GM19467 (cell line): ENCODE measurements at regions not wholly inside any gene's neighbourhood (a gene's known extent, or its start where the extent isn't known, plus 50 kb on each side); places are given as distances from the start of the nearest gene placed in this dataset.
"Not testable (repeated sequence)": the region's sequence is repeated elsewhere in the genome, so short reads cannot be mapped to it uniquely, and the experiment has no call there.

Source experiments
- ATAC-seq: cut with Tn5 transposase; IDR thresholded peaks from one replicate; pipeline ENCODE4 v1.9.1; 2021; ENCODE audit warnings: mild to moderate bottlenecking, moderate library complexity; ENCODE audit not compliant: unreplicated experiment

DNA sequence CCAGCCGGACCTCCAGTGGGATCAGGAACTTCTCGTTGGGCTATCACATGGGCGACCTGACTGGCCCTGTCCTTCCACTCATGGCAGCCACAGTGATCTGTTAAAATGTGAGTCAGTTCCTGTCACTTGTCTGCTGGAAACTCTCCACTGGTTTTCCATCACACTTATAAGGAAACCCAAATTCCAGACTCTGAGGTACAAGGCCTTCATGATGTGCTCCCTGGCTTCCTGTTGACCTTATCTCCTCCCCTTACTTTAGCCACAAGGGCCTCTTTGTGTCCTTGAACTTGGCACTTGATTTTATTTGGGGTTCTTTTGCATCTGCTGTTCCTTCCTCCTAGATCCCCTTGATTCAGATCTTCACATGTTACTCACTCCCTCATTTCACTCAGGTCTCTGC lies 96.8 kb downstream of the TENT5C start:
- ATAC-seq, result no peak

- no peak for ATAC-seq
Measured at GRCh38 chr1:117707371-117707770, 101.5 kb downstream of the TENT5C start.

GRCh38 chr1:117708323-117709248 lies 102.7 kb downstream of the TENT5C start:
- ATAC-seq, result no peak

DNA sequence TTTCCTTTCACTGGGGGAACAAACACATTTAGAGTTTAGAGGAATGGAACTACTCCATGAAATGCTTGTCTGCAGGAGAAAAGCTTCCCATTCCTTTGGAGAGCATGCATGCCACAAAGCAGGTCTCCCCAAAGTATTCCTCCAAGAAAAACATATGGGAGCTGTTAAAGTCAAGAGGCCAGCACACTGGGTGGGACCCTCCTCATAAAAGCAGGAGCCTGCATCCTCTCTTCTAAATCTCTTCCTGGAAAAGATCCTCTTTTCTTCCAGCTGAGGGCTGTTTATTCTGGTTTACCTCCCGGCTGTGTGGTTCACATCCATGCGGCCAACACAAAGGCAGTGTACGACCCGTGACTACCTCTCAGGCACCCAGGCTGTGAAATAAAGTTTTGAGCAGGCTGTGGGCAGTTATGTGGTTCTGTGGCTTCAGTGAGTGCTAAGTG lies 103.4 kb downstream of the TENT5C start:
- no peak for ATAC-seq

- ATAC-seq, result no peak
Measured at GRCh38 chr1:117710710-117711109, 104.9 kb downstream of the TENT5C start.

GRCh38 chr1:117712621-117713020 lies 106.8 kb downstream of the TENT5C start:
- no peak for ATAC-seq

DNA sequence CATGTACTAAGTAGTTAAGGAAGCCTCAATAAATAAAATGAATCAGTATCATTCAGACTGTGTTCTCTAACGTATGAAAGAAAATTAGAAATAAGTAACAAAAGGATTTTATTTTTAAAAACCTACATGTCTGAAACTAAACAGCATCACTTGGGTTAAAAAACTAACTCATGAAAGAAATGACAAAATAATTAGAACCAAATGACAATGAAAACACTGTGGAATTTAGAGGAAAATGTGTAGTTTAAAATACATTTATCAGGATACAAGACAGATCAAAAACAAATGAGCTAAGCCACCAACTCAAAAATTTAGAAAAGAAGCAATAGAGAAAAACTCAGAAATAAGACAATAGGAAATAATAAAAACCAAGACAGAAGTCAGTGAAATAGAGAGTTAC lies 108.7 kb downstream of the TENT5C start:
- ATAC-seq, result no peak

- ATAC-seq, result not testable (repeated sequence)
Measured at GRCh38 chr1:117716030-117716429, 110.2 kb downstream of the TENT5C start.

DNA sequence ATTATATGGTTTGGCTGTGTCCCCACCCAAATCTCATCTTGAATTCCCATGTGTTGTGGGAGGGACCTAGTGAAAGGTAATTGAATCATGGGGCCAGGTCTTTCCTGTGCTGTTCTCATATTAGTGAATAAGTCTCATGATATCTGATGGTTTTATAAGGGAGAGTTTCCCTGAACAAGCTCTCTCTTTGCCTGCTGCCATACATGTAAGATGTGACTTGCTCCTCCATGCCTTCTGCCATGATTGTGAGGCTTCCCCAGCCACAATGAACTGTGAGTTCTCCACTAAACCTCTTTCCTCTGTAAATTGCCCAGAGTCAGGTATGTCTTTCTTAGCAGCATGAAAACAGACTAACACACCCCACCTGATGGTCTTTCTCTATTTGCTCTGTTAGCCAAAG lies 112.1 kb downstream of the TENT5C start:
- not testable (repeated sequence) for ATAC-seq

DNA sequence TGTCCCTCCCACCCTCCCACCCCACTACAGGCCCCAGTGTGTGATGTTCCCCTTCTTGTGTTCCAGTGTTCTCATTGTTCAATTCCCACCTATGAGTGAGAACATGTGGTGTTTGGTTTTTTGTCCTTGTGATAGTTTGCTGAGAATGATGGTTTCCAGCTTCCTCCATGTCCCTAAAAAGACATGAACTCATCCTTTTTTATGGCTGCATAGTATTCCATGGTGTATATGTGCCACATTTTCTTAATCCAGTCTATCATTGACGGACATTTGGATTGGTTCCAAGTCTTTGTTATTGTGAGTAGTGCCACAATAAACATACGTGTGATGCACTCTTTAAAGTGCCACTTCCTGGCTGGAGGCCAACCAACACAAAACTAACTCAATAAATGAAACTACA lies 112.7 kb downstream of the TENT5C start:
- ATAC-seq, result not testable (repeated sequence)

GRCh38 chr1:117719004-117719403 lies 113.2 kb downstream of the TENT5C start:
- no peak for ATAC-seq

DNA sequence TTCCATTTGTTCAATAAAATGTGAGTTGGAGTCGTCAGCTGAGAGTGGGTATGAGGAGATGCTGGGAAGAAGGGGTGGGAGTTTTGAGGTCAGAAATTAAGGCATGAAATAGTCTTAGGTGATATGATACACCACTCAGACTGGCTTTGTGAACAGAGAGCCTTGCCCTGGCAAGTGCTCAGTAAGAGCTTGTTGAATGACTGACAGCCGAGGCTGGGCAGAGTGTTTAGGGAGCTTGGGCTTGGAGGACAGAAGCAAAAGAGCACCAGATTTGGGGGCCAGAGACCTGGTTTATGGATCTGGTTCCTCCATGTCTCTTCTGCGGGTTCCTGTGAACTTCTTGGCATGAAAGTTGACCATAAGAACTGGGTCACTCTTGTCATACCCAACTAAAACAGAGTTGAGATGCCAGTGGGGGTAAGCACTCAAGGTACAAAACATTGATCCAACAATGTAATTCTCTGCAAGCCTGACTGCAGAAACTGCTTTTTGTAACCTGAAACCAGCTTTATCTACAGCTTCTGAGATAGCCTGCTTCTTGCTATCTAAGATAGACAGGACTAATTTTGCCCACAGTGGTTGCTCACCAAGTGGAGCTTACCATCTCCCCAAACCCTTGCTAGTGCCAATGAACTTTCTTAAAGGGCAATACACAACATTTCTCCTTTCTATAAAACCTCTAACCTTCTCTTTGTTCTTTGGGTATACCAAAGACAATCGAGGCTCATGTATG lies 126.4 kb downstream of the TENT5C start:
- no peak for ATAC-seq

DNA sequence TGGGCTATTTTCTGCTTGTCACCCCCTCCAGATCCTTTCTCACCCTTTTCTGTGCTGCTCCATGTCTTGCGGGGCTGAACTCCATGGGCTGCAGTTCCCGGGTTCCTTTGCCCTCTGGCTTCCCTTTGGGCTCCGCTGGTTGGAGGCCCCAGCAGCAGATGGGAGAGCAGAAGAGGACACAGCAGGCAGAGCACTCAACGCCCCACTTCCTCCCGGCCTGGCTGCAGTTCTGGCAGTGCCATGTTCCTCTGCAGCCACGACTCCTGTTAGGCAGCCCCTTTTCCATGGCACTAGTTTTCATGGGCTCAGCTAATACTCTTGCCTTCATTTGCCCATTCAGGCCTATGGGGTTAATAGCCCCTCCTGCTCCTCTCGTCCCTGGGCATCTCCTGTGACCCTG lies 127.1 kb downstream of the TENT5C start:
- no peak for ATAC-seq

DNA sequence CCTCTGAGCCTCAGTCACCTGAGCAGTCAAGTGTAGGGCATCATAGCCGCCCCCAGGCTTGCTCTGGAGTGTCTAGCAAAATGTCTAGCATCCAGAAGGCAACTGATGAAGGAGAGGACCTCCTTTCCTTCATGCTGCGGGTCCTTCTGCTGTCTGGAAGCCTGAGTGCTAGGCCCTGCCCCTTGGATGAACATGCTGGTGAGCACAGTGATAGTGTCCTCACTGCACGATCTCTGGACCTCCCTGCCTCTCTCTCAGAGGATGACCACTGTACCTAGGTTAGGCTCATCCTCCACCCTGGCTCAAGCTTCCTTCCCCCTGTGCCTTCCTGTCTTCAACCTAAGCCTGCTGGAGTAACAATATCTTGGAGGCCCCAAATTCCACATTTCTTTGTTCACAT lies 128.6 kb downstream of the TENT5C start:
- no peak for ATAC-seq

DNA sequence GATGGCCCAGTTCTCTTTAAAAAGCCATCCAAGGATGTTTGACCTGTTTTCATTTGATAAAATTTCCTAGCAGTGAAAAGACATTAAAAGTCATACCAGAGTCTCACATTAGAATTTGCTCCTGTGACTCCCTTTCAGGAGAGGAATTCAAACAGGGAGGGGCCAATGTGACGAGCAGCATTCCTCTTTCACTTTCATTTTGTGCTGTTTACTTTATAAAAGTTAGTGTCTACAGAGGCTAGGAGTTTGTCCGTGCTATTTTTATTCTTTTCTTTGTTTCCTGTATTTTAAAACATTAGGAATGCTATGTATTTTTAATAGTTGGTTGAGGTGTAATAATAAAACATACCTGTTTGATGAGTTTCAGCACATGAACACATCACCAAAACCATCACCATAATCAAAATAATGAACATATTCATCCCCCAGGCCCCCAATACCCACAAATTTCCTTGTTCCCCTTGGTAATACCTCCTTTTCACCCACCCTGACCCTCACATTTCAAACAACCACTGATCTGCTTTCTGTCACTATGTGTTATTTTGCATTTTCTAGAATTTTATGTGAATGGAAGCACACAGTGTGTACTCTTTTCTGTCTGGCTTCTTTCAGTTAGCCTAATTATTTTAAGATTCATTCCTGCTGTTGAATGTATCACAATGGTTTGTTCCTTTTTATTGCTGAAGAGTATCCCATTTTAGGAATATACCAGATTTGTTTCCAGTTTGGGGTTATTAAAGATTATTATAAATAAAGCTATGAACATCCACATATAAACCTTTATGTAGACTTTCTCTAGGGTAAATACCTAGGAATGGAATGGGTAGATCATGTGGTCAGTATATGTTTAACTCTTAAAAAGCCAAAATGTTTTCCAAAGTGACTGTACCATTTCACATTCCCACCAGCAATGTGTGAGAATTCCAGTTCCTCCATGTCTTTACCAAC lies 129.5 kb downstream of the TENT5C start:
- no peak for ATAC-seq

DNA sequence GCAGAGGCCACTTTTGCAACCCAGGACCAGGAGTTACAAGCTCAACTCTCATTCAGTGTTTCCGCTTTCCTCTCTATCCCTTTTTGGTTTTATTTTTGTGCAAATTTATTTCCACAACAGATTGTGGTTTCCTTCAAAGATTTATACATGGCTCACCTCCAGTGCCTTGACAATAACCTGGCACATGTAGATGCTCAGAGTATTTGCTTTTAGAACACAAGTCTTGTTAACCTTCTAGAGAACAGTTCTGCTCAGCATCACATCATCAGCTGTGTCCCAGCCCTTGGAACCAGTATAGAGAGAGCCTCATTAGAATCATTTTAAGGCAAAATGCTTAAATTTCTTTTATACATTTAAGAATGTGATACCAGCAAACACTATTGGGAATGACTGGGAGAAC lies 133.7 kb downstream of the TENT5C start:
- no peak for ATAC-seq

- no peak for ATAC-seq
Measured at GRCh38 chr1:117740496-117740895, 134.6 kb downstream of the TENT5C start.

- not testable (repeated sequence) for ATAC-seq
Measured at GRCh38 chr1:117746565-117746964, 140.7 kb downstream of the TENT5C start.

DNA sequence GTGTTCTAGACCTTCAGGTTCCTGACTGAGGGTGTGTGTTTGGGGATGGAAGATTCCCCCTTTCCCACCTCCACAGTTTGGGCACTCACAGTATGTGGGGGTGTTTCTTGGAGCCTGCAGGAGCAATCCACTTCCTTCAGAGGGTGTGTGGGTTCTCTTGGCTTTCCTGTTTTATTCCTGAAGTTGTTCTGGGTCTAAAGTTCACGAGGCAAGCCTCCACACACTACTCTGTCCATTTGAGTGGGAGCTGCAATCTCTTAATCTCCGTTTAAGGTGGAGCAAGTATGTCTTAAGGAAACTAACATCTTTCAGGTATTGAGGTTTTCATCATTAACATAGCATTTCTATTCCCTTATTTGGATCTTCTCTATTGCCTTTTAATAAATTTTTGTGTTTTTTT lies 141.8 kb downstream of the TENT5C start:
- ATAC-seq, result no peak

DNA sequence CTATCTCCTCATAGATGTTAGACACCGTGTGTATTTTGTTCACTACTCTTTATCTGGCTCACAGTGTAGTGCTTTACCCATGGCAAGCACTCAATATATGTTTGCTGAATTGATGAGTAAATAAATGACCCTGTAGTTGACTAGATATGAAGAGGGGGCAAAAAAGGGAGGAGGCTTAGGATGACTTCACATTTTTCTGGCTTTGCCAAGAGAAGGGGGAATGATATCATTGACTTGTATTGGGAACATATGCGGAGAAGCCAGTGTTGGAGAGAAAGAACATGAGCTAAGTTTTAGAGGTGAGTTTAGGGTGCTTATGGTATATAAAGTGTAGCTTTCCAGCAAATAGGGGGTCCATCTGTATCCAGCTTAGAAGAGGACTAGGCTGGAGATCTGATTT lies 145.5 kb downstream of the TENT5C start:
- no peak for ATAC-seq

GRCh38 chr1:117752661-117753060 lies 146.8 kb downstream of the TENT5C start:
- no peak for ATAC-seq
